HEK293 (cell line): ENCODE measurements at regions not wholly inside any gene's neighbourhood (a gene's known extent, or its start where the extent isn't known, plus 50 kb on each side); places are given as distances from the start of the nearest gene placed in this dataset.

Experiments used
- CTCF ChIA-PET: fragments of 350-600 bp; formaldehyde crosslinking; extraction: SDS; loops from one replicate; lab custom pipeline; 2021; ENCODE audit warnings: antibody characterized with exemption; lab: Yijun Ruan, JAX
- POLR2A ChIA-PET: fragments of 300-600 bp; formaldehyde crosslinking; extraction: SDS; loops from one replicate; lab custom pipeline; 2020; ENCODE audit warnings: antibody characterized with exemption, inconsistent platforms; lab: Yijun Ruan, JAX
- H3K27ac ChIP-seq: fragments of 200-500 bp; sonication (Bioruptor generic); 2 replicates; pipeline ENCODE4 v1.5.1; 2014; ENCODE audit warnings: low read depth, low read length, control low read depth, inconsistent platforms; ENCODE audit errors: extremely low read depth
- H3K36me3 ChIP-seq, 2 experiments: fragments of 200-500 bp in 1 of 2; sonication (Bioruptor generic) in 1 of 2; 1 replicate in 1 of 2; 2 replicates in 1 of 2; pipeline ENCODE4 v1.5.1; 2014 to 2017; ENCODE audit warnings: inconsistent platforms in 2 of 2, low read length in 2 of 2; ENCODE audit not compliant: control insufficient read depth in 2 of 2, insufficient read depth in 1 of 2
- H3K4me1 ChIP-seq: fragments of 200-500 bp; sonication (Bioruptor generic); 2 replicates; pipeline ENCODE4 v1.5.1; 2014; ENCODE audit warnings: mild to moderate bottlenecking, low read length, inconsistent platforms; ENCODE audit not compliant: control insufficient read depth, insufficient read depth
- H3K4me3 ChIP-seq: 2 replicates; pipeline ENCODE4 v1.5.1; 2011; ENCODE audit warnings: low read depth, mild to moderate bottlenecking, control low read depth, low read length, moderate library complexity
- H3K9me3 ChIP-seq: fragments of 200-500 bp; sonication (Bioruptor generic); 2 replicates; pipeline ENCODE4 v1.5.1; 2014; ENCODE audit warnings: low read depth, low read length, inconsistent platforms; ENCODE audit not compliant: control insufficient read depth, insufficient read depth
- ATF2 ChIP-seq: fragments of 450-650 bp; formaldehyde crosslinking; IDR thresholded peaks from 2 replicates; pipeline ENCODE4 v1.5.1; 2016; ENCODE audit warnings: missing biosample characterization, missing genetic modification characterization, low read depth
- PBX3 ChIP-seq: sonication (generic); formaldehyde crosslinking; IDR thresholded peaks from 2 replicates; pipeline ENCODE4 v1.8.1; 2022; ENCODE audit warnings: mild to moderate bottlenecking, moderate library complexity, missing genetic modification reagents
- PRDM10 ChIP-seq: fragments of 450-650 bp; formaldehyde crosslinking; IDR thresholded peaks from 2 replicates; pipeline ENCODE4 v1.5.1; 2016; ENCODE audit warnings: missing biosample characterization, missing genetic modification characterization
- PRDM2 ChIP-seq: fragments of 450-650 bp; formaldehyde crosslinking; IDR thresholded peaks from 2 replicates; pipeline ENCODE4 v1.5.1; 2016; ENCODE audit warnings: missing biosample characterization, missing genetic modification characterization, borderline replicate concordance
- SALL2 ChIP-seq: fragments of 450-650 bp; formaldehyde crosslinking; IDR thresholded peaks from 2 replicates; pipeline ENCODE4 v1.5.0; 2017; ENCODE audit warnings: missing biosample characterization, mild to moderate bottlenecking, missing genetic modification characterization, borderline replicate concordance
- SCRT1 ChIP-seq: fragments of 450-650 bp; formaldehyde crosslinking; IDR thresholded peaks from 2 replicates; pipeline ENCODE4 v1.5.1; 2016; ENCODE audit warnings: missing biosample characterization, missing genetic modification characterization, borderline replicate concordance
- TRIM28 ChIP-seq: IDR thresholded peaks from 2 replicates; pipeline ENCODE4 v1.6.1; 2011; ENCODE audit warnings: low read length, control low read depth, borderline replicate concordance
- WT1 ChIP-seq: fragments of 450-650 bp; formaldehyde crosslinking; IDR thresholded peaks from 2 replicates; pipeline ENCODE4 v1.5.1; 2016; ENCODE audit warnings: missing biosample characterization, missing genetic modification characterization
- ZBTB6 ChIP-seq: fragments of 450-650 bp; formaldehyde crosslinking; IDR thresholded peaks from 2 replicates; pipeline ENCODE4 v1.5.1; 2017; ENCODE audit warnings: missing biosample characterization, missing genetic modification characterization
- ZFP69B ChIP-seq: fragments of 450-650 bp; formaldehyde crosslinking; IDR thresholded peaks from 2 replicates; pipeline ENCODE4 v1.5.1; 2016; ENCODE audit warnings: missing biosample characterization, missing genetic modification characterization
- ZIC2 ChIP-seq: fragments of 450-650 bp; formaldehyde crosslinking; IDR thresholded peaks from 2 replicates; pipeline ENCODE4 v1.5.1; 2016; ENCODE audit warnings: missing biosample characterization, missing genetic modification characterization
- ZNF341 ChIP-seq: fragments of 450-650 bp; formaldehyde crosslinking; IDR thresholded peaks from 2 replicates; pipeline ENCODE4; 2016; ENCODE audit warnings: low read depth, missing biosample characterization, missing genetic modification characterization
- ZNF394 ChIP-seq: fragments of 450-650 bp; formaldehyde crosslinking; IDR thresholded peaks from 2 replicates; pipeline ENCODE4 v1.5.1; 2016; ENCODE audit warnings: missing biosample characterization, missing genetic modification characterization, mild to moderate bottlenecking, moderate library complexity, borderline replicate concordance
- ZNF510 ChIP-seq: fragments of 450-650 bp; formaldehyde crosslinking; IDR thresholded peaks from 2 replicates; pipeline ENCODE4 v1.5.1; 2018; ENCODE audit warnings: mild to moderate bottlenecking, missing genetic modification characterization, missing biosample characterization; ENCODE audit not compliant: insufficient replicate concordance
- ZNF514 ChIP-seq: fragments of 450-650 bp; formaldehyde crosslinking; IDR thresholded peaks from 2 replicates; pipeline ENCODE4 v1.5.1; 2016; ENCODE audit warnings: missing biosample characterization, missing genetic modification characterization
- ZNF785 ChIP-seq: fragments of 450-650 bp; formaldehyde crosslinking; IDR thresholded peaks from 2 replicates; pipeline ENCODE4 v1.5.1; 2016; ENCODE audit warnings: missing biosample characterization, missing genetic modification characterization
- ZSCAN16 ChIP-seq: fragments of 450-650 bp; formaldehyde crosslinking; IDR thresholded peaks from 2 replicates; pipeline ENCODE4 v1.5.1; 2016; ENCODE audit warnings: missing biosample characterization, missing genetic modification characterization
- ZSCAN4 ChIP-seq: fragments of 450-650 bp; formaldehyde crosslinking; IDR thresholded peaks from 2 replicates; pipeline ENCODE4 v1.5.1; 2017; ENCODE audit warnings: missing biosample characterization, missing genetic modification characterization

GRCh38 chr2:10965241-10965843, 53.6 kb downstream of the KCNF1 start (continued):
- TF ChIP-seq PRDM2 (tag by site-specific recombination) (no peak), WT1 (no peak), ZNF341 (tag by site-specific recombination) (no peak), TRIM28 (no peak), ZFP69B (tag by site-specific recombination) (no peak), ZIC2 (no peak), ZBTB6 (tag by site-specific recombination) (no peak), SALL2 (tag by site-specific recombination) (no peak), ZNF514 (tag by site-specific recombination) (no peak), ZSCAN4 (tag by site-specific recombination) (no peak)

GRCh38 chr2:10966056-10966455, 54.3 kb downstream of the KCNF1 start:
- no peaks in the 10 kb centered on the region for H3K9me3 ChIP-seq
- POLR2A ChIA-PET: no interaction called here
- H3K4me3 ChIP-seq: no peak overlapping the region
- no peak overlapping the region for H3K27ac ChIP-seq
- no peaks in the 10 kb centered on the region for H3K36me3 ChIP-seq
- H3K4me1 ChIP-seq: no peaks in the 10 kb centered on the region
- CTCF ChIA-PET: no interaction called here
- no peak for TF ChIP-seq ZSCAN16
- TF ChIP-seq ZNF394 (tag by site-specific recombination): no peak
- TF ChIP-seq ZNF785 (tag by site-specific recombination): no peak
- TF ChIP-seq ZNF510 (tag by site-specific recombination): no peak
- no peak for TF ChIP-seq PBX3
- no peak for TF ChIP-seq SCRT1 (tag by site-specific recombination)
- TF ChIP-seq ZSCAN4 (tag by site-specific recombination): no peak
- no peak for TF ChIP-seq ATF2
- TF ChIP-seq PRDM10 (tag by site-specific recombination): no peak
